Hepatocyte (in vitro differentiated cells): ENCODE measurements at regions not wholly inside any gene's neighbourhood (a gene's known extent, or its start where the extent isn't known, plus 50 kb on each side); places are given as distances from the start of the nearest gene placed in this dataset.

Experiments used
- DNase-seq: peaks from one replicate; pipeline ENCODE4 v3.0.0-alpha.2; 2016; ENCODE audit warnings: low spot score
- H2AFZ ChIP-seq: fragments of 200-600 bp; sonication (generic); 2 replicates; pipeline ENCODE4 v1.6.0; 2016; ENCODE audit warnings: antibody characterized with exemption, mild to moderate bottlenecking
- H3K27ac ChIP-seq: fragments of 200-600 bp; sonication (generic); 2 replicates; pipeline ENCODE4 v1.5.1; 2016; ENCODE audit warnings: mild to moderate bottlenecking
- H3K27me3 ChIP-seq: fragments of 200-600 bp; sonication (generic); 2 replicates; pipeline ENCODE4 v1.6.1; 2016
- H3K36me3 ChIP-seq: fragments of 200-600 bp; sonication (generic); replicated peaks from 2 replicates; pipeline ENCODE4 v1.5.1; 2016; ENCODE audit warnings: low read depth; ENCODE audit not compliant: insufficient read depth
- H3K4me1 ChIP-seq: fragments of 200-600 bp; sonication (generic); 2 replicates; pipeline ENCODE4 v1.5.1; 2016; ENCODE audit warnings: mild to moderate bottlenecking, moderate library complexity; ENCODE audit not compliant: insufficient read depth
- H3K4me2 ChIP-seq: fragments of 200-600 bp; sonication (generic); 2 replicates; pipeline ENCODE4 v1.6.0; 2016
- H3K4me3 ChIP-seq: fragments of 200-600 bp; sonication (generic); 2 replicates; pipeline ENCODE4 v1.5.1; 2016; ENCODE audit warnings: mild to moderate bottlenecking
- H3K79me2 ChIP-seq: fragments of 200-600 bp; sonication (generic); 2 replicates; pipeline ENCODE4 v1.6.0; 2017; ENCODE audit warnings: mild to moderate bottlenecking
- H3K9me2 ChIP-seq: fragments of 200-600 bp; sonication (generic); replicated peaks from 2 replicates; pipeline ENCODE4 v1.6.0; 2017; ENCODE audit warnings: mild to moderate bottlenecking; ENCODE audit not compliant: insufficient read depth
- H3K9me3 ChIP-seq: fragments of 200-600 bp; sonication (generic); 2 replicates; pipeline ENCODE4 v1.5.1; 2016; ENCODE audit warnings: low read depth, mild to moderate bottlenecking
- H4K20me1 ChIP-seq: fragments of 200-600 bp; sonication (generic); 2 replicates; pipeline ENCODE4 v1.6.0; 2016; ENCODE audit warnings: mild to moderate bottlenecking; ENCODE audit not compliant: insufficient read depth, poor library complexity, severe bottlenecking
- CTCF ChIP-seq: fragments of 200-600 bp; sonication (generic); IDR thresholded peaks from 2 replicates; pipeline ENCODE4 v1.5.1; 2016; ENCODE audit warnings: antibody characterized with exemption, mild to moderate bottlenecking; ENCODE audit not compliant: poor library complexity
- EZH2 ChIP-seq: fragments of 200-600 bp; sonication (generic); IDR thresholded peaks from 2 replicates; pipeline ENCODE4 v1.6.1; 2016; ENCODE audit warnings: antibody characterized with exemption, mild to moderate bottlenecking, borderline replicate concordance
- EZH2phosphoT487 ChIP-seq: fragments of 200-600 bp; sonication (generic); IDR thresholded peaks from one replicate; pipeline ENCODE4 v1.6.1; 2018; ENCODE audit warnings: antibody characterized with exemption, mild to moderate bottlenecking, low read depth, moderate library complexity; ENCODE audit not compliant: unreplicated experiment, severe bottlenecking
- WGBS: methylation state at CpG from one replicate; pipeline ENCODE4 v1.1.6; 2016; ENCODE audit warnings: low lambda C conversion rate; ENCODE audit errors: missing lambda C conversion rate; 5-methylcytosine and 5-hydroxymethylcytosine counted together

GRCh38 chr6:126805861-126806260, 312.6 kb upstream of the RSPO3 start:
- Histone ChIP-seq H3K4me2 (no peak overlapping the region), H2AFZ (no peak overlapping the region), H3K9me2 (no peaks in the 10 kb centered on the region), H3K36me3 (no peaks in the 10 kb centered on the region), H3K4me3 (no peak overlapping the region), H3K4me1 (no peaks in the 10 kb centered on the region), H3K27ac (no peak overlapping the region), H3K79me2 (no peaks in the 10 kb centered on the region), H4K20me1 (no peaks in the 10 kb centered on the region), H3K27me3 (no peaks in the 10 kb centered on the region), H3K9me3 (no peaks in the 10 kb centered on the region)
- TF ChIP-seq EZH2phosphoT487 (no peak), CTCF (no peak), EZH2 (no peak)
- WGBS = 70% methylated on average over 1 of the region's 1 CpG
- DNase-seq = no peak

GRCh38 chr6:126807876-126808275, 310.6 kb upstream of the RSPO3 start:
- Histone ChIP-seq H3K36me3 (no peaks in the 10 kb centered on the region), H3K4me3 (no peak overlapping the region), H3K79me2 (no peaks in the 10 kb centered on the region), H3K9me3 (no peaks in the 10 kb centered on the region), H2AFZ (no peak overlapping the region), H3K9me2 (no peaks in the 10 kb centered on the region), H4K20me1 (no peaks in the 10 kb centered on the region), H3K4me1 (no peaks in the 10 kb centered on the region), H3K27me3 (no peaks in the 10 kb centered on the region), H3K4me2 (no peak overlapping the region), H3K27ac (no peak overlapping the region)
- TF ChIP-seq EZH2phosphoT487 (no peak), EZH2 (no peak), CTCF (no peak)
- no peak for DNase-seq
- 92% methylated on average over 1 of the region's 1 CpG for WGBS

DNA sequence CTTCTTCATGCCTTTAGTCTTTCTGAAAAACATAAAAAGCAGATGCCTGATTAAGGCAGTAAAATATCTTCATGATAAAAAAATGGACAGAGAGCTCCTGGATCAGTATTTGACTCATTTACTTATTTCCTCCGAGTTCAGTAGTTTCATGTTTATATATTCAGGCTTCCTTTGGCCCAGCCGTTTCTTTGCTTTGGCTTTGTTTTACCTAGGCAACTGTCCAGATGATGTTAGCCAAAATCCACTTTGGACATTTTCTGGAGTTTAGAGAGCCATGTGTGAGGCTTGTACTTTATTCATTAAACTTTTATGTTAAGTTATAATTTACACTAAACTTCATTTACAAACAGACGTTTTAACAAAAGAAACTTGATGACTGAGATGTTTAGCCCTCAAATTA, 307.1 kb upstream of the RSPO3 start:
- Histone ChIP-seq H3K9me2 (no peaks in the 10 kb centered on the region), H3K4me2 (no peak overlapping the region), H3K27ac (no peak overlapping the region)

More for the DNA sequence above, 307.1 kb upstream of the RSPO3 start:
- no peaks in the 10 kb centered on the region for H3K9me3 ChIP-seq
- no peak overlapping the region for H2AFZ ChIP-seq
- DNase-seq = no peak
- H3K4me3 ChIP-seq = no peak overlapping the region
- H3K27me3 ChIP-seq = no peaks in the 10 kb centered on the region
- no peaks in the 10 kb centered on the region for H3K79me2 ChIP-seq
- H4K20me1 ChIP-seq = no peaks in the 10 kb centered on the region
- no peaks in the 10 kb centered on the region for H3K4me1 ChIP-seq
- TF ChIP-seq EZH2 (no peak), EZH2phosphoT487 (no peak), CTCF (no peak)
- H3K36me3 ChIP-seq = no peaks in the 10 kb centered on the region
- WGBS = 51% methylated on average over 3 of the region's 3 CpGs
